Stimulated activated CD8-positive, alpha-beta memory T cell treated with anti-CD3 and anti-CD28 coated beads, Interleukin-7, amount 100 ng/mL, for 1 hour (primary cell): ENCODE measurements at regions not wholly inside any gene's neighbourhood (a gene's known extent, or its start where the extent isn't known, plus 50 kb on each side); places are given as distances from the start of the nearest gene placed in this dataset.

Experiments
- DNase-seq, 2 donors: peaks; one replicate each; pipeline ENCODE4 v3.0.0-alpha.2; 2020; ENCODE audit warnings: low read depth in 2 of 2

DNA sequence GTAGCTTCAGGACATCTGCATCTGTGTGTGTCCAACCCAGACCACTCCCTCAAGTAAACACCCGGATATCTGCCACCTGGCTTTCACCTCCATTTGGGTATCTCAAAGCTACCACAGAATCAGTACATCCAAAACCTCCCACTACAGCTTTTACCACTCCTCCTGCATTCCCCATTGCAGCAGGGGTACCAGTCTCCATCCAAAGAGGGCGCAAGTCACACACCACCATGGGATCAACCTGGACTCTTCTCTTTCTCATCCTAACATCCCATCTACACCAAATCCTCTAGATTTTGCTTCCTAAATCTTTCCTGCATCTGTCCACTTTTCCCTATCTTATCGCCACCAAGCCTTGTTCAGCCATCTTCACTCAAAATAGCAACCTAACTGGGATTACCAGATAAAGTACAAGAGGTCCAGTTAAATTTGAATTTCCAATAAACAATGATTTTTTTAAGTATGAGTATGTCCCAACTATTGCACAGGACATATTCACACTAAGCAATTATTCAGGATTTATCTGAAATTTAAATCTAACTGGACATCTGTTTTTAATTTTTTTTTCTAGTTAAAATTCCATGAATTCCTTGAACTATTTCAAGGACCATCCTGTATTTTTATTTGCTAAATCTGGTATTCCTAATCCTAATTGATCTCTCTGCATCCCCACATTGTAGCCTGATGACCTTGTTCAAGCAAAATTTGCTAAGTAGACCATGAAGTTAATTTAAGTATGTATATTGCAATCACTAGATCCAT, 164.3 kb upstream of the MLN start:
- no peak for DNase-seq

DNA sequence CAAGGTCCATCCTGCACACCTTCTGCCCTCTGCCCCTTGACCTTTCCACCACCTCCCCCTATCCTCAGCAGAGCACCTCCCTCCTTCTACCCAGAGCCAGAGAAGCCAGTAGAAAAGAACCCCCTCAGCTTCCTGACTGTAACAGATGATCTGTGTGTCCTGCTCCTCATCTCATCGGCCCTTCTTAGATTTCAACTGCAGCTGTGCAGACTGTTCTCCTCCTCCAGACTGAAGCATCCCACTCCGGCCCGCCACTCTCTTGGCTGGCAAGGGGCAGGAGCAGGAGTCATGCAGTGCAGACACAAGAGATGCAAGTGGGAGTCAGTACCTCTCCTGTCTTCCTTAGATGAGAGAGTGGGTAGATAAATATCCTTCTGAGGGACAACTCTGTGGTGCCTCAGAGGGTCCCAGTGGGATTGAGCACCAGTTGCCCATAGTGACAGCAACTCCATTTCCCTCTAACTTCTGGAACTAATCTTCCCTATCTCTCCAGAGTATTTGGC, 163.5 kb upstream of the MLN start:
- no peak for DNase-seq

DNA sequence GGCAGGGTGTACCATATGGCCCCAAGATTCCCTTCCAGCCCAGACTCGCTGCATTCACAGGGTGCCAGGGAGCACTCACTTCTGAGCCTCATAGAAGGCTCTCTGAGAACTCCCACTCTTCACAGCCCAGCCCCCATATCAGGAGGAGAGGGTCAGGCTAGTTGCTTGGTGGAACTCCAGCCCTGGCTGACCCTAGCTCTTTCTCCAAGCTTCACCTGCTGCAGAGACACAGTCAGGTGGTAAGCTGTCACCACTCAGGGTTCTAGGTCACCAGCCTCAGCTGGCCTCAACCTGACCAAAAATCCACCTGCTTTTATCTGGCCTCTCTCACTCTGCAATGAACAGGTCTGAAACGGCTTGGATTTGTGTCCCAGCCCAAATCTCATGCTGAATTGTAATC, 162.7 kb upstream of the MLN start:
- DNase-seq: no peak

DNA sequence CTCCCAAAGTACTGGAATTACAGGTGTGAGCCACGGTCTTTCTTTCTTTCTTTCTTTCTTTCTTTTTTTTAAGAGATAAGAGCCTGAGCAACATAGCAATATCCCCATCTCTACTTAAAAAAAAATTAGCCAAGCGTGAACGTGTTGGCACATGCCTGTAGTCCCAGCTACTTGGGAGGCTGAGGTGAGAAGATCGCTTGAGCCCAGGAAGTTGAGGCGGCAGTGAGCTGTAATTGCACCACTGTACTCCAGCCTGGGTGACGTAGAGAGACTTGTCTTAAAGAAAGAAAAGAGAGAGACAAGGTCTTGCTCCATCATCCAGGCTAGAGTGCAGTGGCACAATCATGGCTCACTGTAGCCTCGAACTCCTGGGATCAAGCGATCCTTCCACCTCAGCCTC, 162.0 kb upstream of the MLN start:
- no peak for DNase-seq

DNA sequence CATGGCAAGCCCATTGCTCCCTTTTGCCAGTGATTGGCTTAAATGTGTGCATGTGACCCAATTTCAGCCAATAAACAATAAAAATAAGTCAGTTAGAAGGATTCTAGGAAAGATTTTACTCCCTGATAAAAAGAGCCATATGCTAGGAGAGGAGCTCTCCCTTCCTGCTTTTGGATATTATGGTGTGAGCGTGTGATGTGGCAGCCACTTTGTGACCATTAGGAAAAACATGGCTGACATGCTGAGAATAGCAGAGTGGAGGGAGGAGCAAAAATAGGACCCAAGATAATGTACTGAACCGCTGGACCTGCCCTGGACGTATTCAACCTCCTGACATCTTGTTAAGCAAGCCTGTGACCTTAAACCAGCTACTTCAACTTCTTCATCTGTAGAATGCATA, 160.6 kb upstream of the MLN start:
- DNase-seq: no peak

DNA sequence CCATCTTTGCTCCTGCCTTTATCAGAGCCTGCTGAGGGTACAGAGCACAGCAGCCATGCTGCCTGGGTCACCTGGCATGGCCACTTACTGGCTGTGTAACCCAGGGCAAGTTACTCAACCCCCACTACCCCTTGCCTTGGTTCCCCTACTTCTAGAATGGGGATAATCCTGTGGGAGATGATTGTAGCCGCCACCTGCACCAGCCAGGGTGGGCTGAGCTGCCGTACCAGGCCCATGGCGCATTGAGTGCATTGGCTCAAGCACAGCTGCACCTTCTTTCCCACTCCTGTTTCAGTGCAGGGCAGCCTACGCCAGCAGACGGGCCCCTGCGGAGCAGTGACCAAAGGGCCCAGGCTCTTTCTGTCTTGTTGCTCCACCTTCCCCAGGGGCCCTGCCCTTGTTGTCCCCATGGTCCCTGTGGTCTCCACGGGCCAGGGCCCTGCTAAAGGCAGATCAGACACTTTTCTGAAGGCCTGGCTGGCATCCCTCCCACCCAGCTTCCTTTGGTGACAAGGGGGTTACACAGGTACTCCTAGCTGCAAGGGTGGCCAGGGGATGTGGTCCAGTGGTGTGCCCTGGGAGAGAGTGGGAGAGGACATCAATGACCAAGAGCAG, 159.4 kb upstream of the MLN start:
- no peak for DNase-seq

DNA sequence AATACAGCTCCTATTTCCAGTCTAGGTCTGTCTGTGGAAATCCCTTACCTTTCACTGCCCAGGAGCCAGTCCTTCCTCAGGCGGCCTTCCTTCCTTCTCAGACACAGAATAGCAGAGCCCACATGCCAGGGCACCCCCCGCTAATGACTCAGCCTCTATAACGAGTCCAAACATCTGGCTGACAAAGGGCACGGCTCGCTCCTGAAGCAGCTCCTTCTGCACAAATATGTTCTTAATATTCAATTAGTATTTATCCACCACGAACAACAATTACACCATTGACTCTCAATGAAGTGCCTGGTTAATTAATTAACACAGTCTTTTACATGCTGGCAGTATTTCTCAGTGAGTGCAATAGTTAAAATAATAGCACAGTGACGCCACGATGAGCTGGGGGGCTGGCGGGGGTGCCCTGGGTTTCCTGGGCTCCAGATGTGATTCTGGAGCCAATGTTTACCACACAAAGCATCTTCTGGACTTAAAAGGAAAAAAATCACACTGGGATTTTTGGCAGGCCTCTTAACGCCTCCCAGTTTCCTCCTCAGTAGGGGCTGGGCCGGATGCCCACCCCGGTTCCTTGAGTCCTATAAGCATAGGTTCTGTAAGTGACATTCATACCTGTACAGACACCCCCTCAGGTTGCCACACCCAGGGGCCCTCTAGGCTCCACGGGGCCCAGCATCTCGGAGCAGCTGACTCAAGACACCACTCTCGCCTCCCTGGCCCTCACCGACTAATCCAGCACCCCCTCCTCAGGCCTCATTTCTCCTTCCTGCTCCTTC, 158.6 kb upstream of the MLN start:
- DNase-seq: no peak

DNA sequence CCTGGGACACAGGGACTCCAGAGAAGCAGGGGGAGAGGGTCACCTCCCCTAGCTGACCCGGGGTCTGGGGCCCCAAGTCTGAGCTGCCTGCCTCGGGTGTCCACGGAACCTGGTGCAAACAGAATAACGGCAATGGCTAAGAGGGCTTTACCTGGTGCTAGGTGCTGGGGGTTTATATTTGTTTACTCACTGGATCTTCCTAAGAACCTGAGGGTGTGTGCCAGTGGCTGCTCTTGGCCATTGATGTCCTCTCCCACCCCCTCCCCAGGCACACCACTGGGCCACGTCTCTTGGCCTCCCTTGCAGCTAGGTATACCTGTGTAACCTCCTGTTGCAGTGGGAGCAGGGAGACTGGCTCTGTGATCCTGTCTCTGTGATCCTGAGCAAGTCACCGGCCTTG, 157.9 kb upstream of the MLN start:
- no peak for DNase-seq

DNA sequence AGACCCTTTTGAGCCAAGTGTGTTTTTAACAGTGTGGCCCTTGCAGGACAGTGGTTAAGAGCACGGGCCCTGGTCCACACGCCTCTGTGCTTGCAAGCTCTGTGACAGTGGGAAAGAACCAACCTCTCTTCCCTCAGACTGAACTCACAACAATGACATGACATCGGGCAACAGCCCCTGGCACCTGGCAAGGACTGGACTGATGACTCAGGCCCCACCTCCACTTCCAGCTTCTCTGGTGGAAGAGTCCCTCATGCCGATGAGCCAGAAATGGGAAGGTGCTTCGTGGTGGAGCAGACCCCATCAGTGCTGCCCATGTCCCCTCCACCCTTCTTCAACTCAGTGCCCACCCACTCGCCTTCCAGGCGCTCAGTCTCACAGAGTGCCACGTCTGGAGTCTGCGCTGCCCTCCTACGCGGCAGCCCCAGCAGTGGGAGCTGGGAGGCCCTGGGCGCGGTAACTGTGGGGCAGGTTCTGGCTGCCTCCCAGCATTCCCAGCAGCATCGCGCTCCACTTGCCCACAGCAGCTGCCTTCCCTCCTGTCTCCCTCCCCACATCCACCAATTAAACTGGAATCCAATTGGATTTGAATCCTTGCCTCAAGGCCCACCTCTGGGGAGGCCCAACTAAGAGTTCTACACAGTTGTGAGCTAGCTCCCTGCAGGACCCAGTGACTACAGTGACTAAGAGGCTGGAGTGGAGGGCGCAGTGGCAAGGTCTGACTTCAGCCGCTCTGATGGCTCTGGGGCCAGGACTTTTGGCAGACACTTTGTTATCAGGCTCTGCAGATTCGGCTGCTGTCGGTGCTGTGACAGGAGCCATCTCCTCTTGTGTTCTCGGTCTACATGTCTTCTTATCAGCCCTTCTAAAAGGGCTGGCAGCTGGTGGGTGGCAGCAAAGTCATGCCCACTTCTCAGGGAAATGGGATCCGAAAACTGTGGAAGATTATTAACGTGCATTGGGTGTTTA, 156.8 kb upstream of the MLN start:
- no peak for DNase-seq

DNA sequence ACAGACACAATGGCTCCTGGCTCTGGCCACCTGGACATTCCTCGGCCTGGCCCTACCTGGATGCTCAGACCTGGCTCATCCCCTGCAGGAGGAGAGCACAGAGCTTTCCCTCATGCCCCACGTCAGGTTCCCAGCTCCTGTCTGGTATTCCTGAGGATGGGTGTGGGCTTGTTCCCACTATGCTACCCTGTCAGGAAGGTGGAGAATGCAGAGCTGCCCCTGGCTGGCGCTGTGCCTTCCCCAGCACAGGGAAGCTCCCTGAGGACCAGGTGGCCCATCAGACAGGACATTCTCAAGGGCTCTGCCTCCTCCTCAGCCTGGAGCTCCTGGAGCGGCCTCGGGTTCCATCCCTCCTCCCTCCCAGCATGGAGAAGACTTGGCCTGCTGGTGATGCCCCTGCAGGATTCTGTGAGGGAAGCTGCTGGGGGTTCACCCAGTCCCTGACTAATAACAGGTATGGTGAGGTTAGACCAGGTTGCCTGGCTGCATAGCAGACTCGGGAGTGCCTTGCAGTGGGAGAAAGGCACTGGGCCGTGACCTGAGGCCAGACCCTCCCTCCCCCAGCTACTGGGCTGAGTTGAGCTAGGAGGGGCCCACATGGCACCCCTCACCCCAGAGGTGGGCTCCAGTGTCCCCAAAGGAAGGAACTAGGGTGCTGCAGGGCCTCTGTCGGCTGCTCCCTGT, 156.0 kb upstream of the MLN start:
- no peak for DNase-seq

DNA sequence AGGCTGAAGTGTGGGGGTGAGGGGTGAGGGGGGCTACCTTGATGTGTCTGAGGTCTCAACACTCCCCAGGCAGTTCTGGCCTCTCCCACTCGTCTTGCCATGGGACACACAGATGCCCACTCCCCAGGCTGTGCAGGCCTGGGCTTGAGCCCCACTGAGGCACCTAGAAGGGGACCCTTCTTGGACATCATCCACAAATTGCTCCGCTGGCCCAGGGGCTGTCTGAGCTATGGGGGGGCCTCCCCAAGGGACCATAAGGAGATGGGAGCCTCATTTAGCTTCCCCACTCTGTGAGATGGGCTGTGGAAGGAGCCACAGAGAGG, 155.5 kb upstream of the MLN start:
- no peak for DNase-seq

DNA sequence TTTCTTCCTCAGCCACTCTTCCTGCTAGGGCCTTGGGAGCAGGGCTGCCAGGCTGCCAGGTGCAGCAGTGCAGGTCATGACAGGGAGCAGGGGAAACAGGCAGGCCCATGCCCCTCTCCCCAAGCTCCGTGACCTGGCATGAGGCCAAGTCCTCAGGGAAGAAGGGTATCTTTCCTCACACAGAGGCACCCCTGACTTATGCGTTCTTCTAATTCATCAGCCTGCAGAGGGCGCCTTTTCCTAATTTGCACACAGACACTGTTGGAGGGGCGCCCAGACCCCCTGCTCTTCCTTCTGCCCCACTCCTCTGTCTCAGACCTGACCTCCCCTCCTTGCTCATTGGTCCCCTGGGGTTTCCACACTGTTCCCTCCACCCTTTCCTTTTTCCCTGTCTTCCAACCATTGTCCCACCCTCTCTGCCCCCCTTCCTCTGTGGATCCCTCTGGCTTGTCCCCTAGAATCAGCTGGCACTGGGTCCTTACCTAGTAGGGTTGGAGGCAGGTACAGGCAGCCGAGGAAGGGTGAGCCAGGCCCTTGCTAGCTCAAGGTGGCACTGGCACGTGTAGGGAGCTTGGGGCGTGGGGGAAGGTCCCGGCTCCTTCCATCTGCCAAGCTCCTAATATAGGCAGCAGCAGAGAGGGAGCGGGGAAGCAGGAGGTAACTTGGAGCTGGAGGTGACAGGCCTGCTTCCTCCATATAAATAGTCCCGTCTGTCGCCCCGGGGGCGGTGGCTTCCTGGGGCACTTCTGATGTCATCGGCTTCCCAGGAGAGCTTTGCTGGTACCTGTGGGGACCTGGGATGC, 154.9 kb upstream of the MLN start:
- no peak for DNase-seq

DNA sequence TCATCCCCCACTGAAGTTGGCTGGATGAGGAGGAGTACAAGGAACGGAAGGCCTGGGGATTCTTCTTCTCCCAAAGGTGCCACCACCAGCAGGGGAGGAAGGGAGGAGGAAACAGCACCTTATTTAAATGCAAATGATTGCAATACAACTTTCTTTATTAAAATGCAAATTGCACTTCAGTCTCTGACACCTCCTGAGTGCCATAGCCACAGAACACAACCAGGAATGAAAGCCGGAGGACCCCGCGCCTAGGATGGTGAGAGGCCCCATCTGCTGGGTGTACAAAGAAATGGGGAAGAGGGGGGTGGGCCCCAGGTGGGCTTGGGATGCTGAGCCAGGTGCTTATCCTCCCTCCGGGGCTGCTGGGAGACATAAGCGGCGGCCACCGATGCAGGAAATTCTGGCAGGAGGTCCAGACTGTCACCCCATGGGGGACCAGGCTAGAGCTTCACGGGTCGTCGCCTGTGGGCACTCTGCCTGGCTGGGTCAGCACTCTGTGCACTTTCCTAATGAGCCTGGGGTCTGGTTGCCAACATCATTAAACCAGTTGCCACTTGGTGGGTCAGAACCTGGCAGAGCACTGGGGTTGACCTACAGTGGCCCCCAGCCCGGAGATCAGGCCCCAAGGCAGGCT, 154.2 kb upstream of the MLN start:
- no peak for DNase-seq

DNA sequence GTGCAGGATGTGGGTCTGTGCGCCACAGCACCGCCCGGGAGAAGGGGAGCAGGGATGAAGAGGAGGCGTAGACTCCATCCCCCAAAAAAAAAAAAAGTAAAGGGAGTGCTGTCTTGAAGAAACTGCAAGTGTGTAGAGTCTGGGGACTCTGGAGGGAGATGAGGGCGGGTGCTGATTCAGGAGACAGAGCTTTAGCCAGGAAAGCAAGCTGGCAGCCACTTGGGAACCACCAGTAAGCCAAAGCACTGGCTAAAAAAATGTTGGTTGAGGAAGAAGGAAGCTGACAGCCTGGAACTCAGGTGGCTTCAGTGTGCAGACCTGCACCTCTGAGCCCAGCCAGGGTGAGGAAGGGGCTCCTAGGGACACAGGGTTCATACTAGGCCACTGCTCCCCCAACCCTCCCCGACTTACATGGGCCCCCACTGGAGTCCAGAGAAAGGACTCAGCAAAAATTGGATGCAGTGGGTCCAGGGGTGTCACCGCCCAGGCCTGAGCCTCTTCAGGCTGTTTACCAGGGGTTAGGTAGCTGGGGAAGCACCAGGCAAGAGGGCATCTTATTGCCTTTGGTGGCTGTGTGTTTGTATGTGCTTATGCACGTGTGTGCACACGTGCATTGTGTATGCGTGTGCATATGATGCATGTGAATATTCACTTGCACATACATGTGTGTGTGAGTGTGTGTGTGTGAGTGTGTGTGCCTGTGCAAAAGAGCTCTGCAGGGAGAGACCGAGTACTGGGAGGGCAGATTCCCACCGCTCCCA, 153.5 kb upstream of the MLN start:
- no peak for DNase-seq

DNA sequence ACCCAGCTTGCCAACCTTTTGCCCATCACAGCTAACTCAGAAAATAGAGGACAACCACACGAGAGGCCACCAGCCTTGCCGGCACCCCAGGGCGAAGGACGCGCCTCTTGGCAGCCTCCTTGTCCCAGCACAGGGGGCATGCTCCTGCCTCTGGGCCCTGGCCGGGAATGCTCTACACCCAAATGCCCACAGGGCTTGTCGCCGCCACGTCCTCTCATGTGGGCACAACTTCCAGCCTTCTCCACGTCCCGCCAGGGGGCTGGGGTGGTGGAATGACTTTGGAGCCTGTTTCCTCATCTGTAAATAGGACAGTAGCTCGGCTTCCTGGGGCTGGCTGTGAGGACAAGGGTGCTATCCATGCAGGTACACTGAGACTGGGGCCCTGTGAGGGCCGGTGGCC, 152.4 kb upstream of the MLN start:
- no peak for DNase-seq

DNA sequence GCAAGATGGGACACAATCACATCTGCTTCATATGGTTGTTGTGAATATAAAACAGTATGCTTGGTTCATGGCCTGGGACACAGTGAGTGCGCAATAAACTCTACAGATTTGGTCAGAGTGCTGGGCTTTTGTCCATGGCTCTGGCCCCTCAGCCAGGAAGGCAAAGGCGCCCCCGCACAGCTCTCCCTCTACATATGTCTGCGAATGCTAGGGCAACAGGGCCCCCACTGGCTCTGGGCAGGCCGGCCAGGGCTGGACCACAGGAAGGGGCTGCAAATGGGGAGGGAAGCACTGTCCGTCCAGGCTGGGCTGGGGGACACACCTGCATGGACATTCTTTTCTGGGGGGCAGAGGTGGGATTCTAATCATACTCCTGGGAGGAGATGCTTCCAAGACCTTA, 151.8 kb upstream of the MLN start:
- no peak for DNase-seq

DNA sequence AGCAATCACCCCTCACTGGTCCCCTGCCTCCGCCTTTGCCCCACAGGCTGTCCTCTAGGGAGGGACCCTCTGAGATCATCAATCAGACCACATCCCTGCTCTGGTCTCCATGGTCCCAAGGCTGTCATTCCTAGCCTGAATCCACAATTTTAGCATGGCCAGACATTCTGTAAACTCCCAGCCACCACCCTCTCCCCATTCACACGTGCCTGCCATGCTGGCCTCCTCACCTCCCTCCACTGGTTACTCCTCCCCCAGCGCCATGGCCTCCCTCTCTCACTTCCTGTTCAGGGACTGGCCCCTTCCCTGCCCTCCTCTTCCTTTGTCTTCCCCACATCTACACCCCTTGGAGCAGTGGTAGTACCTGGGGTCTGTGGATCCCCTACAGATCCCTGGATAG, 150.7 kb upstream of the MLN start:
- no peak for DNase-seq

DNA sequence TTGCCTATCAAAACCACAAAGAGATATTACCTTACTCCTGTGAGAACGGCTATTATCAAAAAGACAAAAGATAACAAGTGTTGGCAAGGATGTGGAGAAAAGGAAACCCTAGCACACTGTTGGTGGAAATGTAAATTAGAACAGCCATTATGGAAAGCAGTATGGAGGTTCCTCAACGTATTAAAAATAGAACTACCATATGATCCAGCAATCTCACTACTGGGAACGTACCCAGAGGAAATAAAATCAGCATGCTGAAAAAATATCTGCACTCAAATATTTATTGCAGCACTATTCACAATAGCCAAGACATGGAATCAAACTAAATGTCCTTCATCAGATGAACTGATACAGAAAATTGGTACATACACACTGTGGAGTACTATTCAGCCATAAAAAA, 149.4 kb upstream of the MLN start:
- DNase-seq: no peak

DNA sequence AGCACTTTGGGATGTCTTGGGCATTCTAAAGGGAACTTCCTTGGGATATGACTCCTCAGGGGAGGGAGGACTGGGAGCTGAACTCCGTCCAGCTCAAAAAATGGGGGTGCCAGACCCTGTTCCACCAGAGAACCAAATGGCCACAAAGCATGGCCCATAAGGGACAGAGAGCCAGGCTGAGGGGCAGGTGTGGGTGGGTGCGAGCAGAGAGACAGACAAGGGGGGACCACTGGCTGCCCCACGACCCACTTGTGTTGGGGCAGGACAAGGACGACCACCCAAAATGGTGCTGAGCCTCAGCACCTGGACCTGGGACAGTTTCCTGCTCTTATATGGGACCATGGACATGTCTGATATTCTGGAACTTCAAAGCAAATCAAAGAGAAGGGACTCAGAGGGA, 148.2 kb upstream of the MLN start:
- DNase-seq: no peak
